OCI-LY7 (cell line): ENCODE measurements at regions not wholly inside any gene's neighbourhood (a gene's known extent, or its start where the extent isn't known, plus 50 kb on each side); places are given as distances from the start of the nearest gene placed in this dataset.
"Not testable (repeated sequence)": the region's sequence is repeated elsewhere in the genome, so short reads cannot be mapped to it uniquely, and the experiment has no call there.

Experiments used
- EZH2phosphoT487 ChIP-seq: fragments of 200-600 bp; sonication (generic); IDR thresholded peaks from 2 replicates; pipeline ENCODE4 v1.6.1; 2018; ENCODE audit warnings: low read depth, borderline replicate concordance, mild to moderate bottlenecking, mixed run types, antibody characterized with exemption, low read length, moderate library complexity, mixed read lengths
- TF ChIP-seq, protein P1 (sequence below): fragments of 200-600 bp; sonication (generic); conservative IDR thresholded peaks from 2 replicates; pipeline ENCODE4 v1.5.1; 2014; ENCODE audit warnings: mild to moderate bottlenecking, antibody characterized with exemption, low read length, moderate library complexity, mixed read lengths

DNA sequence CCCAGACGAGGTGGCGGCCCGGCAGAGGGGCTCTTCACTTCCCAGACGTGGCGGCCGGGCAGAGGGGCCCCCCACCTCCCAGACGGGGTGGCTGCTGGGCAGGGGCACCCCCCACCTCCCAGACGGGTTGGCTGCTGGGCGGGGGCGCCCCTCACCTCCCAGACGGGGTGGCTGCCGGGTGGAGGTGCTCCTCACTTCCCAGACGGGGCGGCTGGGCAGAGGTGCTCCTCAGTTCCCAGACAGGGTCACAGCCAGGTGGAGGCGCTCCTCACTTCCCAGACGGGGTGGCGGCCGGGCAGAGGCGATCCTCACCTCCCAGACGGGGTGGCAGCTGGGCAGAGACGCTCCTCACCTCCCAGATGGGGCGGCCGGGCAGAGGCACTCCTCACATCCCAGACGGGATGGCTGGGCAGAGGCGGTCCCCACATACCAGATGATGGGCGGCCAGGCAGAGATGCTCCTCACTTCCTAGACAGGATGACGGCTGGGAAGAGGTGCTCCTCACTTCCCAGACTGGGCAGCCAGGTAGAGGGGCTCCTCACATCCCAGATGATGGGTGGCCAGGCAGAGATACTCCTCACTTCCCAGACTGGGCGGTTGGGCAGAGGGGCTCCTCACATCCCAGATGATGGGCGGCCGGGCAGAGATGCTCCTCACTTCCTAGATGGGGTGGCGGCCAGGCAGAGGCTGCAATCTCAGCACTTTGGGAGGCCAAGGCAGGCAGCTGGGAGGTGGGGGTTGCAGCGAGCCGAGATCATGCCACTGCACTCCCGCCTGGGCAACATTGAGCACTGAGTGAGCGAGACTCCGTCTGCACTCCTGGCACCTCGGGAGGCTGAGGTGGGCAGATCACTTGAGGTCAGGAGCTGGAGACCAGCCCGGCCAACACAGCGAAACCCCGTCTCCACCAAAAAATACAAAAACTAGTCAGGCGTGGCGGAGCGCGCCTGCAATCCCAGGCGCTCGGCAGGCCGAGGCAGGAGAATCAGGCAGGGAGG, 391.6 kb upstream of the CYLC2 start:
- TF ChIP-seq, protein P1, sequence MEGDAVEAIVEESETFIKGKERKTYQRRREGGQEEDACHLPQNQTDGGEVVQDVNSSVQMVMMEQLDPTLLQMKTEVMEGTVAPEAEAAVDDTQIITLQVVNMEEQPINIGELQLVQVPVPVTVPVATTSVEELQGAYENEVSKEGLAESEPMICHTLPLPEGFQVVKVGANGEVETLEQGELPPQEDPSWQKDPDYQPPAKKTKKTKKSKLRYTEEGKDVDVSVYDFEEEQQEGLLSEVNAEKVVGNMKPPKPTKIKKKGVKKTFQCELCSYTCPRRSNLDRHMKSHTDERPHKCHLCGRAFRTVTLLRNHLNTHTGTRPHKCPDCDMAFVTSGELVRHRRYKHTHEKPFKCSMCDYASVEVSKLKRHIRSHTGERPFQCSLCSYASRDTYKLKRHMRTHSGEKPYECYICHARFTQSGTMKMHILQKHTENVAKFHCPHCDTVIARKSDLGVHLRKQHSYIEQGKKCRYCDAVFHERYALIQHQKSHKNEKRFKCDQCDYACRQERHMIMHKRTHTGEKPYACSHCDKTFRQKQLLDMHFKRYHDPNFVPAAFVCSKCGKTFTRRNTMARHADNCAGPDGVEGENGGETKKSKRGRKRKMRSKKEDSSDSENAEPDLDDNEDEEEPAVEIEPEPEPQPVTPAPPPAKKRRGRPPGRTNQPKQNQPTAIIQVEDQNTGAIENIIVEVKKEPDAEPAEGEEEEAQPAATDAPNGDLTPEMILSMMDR, result not testable (repeated sequence)
- TF ChIP-seq EZH2phosphoT487, result not testable (repeated sequence)
